H9 (cell line): ENCODE measurements at regions not wholly inside any gene's neighbourhood (a gene's known extent, or its start where the extent isn't known, plus 50 kb on each side); places are given as distances from the start of the nearest gene placed in this dataset.
A peak's percentile ranks its signal among the peaks of the same experiment; 100 is the strongest.

Source experiments
- DNase-seq: peaks from one replicate; pipeline ENCODE4 v3.0.0-alpha.2; 2017
- H2AFZ ChIP-seq: one replicate; pipeline ENCODE4 v1.6.1; 2013; ENCODE audit warnings: mild to moderate bottlenecking, low read length, control low read depth, moderate library complexity
- H2AK5ac ChIP-seq: 2 replicates; pipeline ENCODE4 v1.6.1; 2013; ENCODE audit warnings: low read length, control low read depth, mixed read lengths; ENCODE audit not compliant: insufficient read length
- H2BK120ac ChIP-seq: one replicate; pipeline ENCODE4 v1.6.1; 2013; ENCODE audit warnings: low read depth, mild to moderate bottlenecking, low read length, control low read depth, inconsistent platforms; ENCODE audit not compliant: poor library complexity, severe bottlenecking
- H2BK12ac ChIP-seq: 2 replicates; pipeline ENCODE4 v1.6.1; 2013; ENCODE audit warnings: low read length, control low read depth, mixed read lengths, low read depth; ENCODE audit not compliant: insufficient read length
- H2BK15ac ChIP-seq: 2 replicates; pipeline ENCODE4 v1.6.1; 2013; ENCODE audit warnings: low read depth, low read length, control low read depth
- H2BK20ac ChIP-seq: one replicate; pipeline ENCODE4 v1.6.1; 2013; ENCODE audit warnings: low read depth, mild to moderate bottlenecking, low read length, control low read depth, inconsistent platforms; ENCODE audit not compliant: poor library complexity, severe bottlenecking
- H2BK5ac ChIP-seq: 2 replicates; pipeline ENCODE4 v1.6.1; 2013; ENCODE audit warnings: low read length, control low read depth, mixed read lengths; ENCODE audit not compliant: insufficient read length
- H3K14ac ChIP-seq: 2 replicates; pipeline ENCODE4 v1.6.1; 2013; ENCODE audit warnings: low read length, control low read depth; ENCODE audit not compliant: insufficient read depth
- H3K18ac ChIP-seq: 2 replicates; pipeline ENCODE4 v1.6.1; 2013; ENCODE audit warnings: low read depth, mild to moderate bottlenecking, mixed read lengths, low read length, control low read depth; ENCODE audit not compliant: insufficient read length
- H3K23ac ChIP-seq: 2 replicates; pipeline ENCODE4 v1.6.1; 2013; ENCODE audit warnings: low read length, control low read depth, mixed read lengths, low read depth; ENCODE audit not compliant: insufficient read length
- H3K23me2 ChIP-seq: 2 replicates; pipeline ENCODE4 v1.6.1; 2013; ENCODE audit warnings: low read depth, mild to moderate bottlenecking, mixed read lengths, low read length, control low read depth; ENCODE audit not compliant: insufficient read length, poor library complexity, severe bottlenecking
- H3K27ac ChIP-seq: 2 replicates; pipeline ENCODE4 v1.5.1; 2013; ENCODE audit warnings: low read length, control low read depth, mixed read lengths, low read depth; ENCODE audit not compliant: insufficient read length
- H3K27me3 ChIP-seq: 2 replicates; pipeline ENCODE4 v1.6.1; 2013; ENCODE audit warnings: low read length, control low read depth, inconsistent platforms; ENCODE audit not compliant: insufficient read depth
- H3K4ac ChIP-seq: 2 replicates; pipeline ENCODE4 v1.6.1; 2013; ENCODE audit warnings: low read depth, mild to moderate bottlenecking, control low read depth, inconsistent platforms, low read length, moderate library complexity
- H3K4me1 ChIP-seq: 2 replicates; pipeline ENCODE4 v1.6.1; 2013; ENCODE audit warnings: low read length, control low read depth, inconsistent platforms; ENCODE audit not compliant: insufficient read depth
- H3K4me2 ChIP-seq: 2 replicates; pipeline ENCODE4 v1.6.1; 2013; ENCODE audit warnings: low read length, control low read depth, mixed read lengths; ENCODE audit not compliant: insufficient read length, insufficient read depth
- H3K56ac ChIP-seq: 2 replicates; pipeline ENCODE4 v1.6.1; 2013; ENCODE audit warnings: low read depth, mild to moderate bottlenecking, mixed read lengths, low read length, control low read depth; ENCODE audit not compliant: insufficient read length
- H3K79me1 ChIP-seq: 2 replicates; pipeline ENCODE4 v1.6.1; 2013; ENCODE audit warnings: low read depth, mild to moderate bottlenecking, moderate library complexity, low read length, control low read depth, inconsistent platforms; ENCODE audit not compliant: insufficient read depth, poor library complexity, severe bottlenecking
- H3K79me2 ChIP-seq: 2 replicates; pipeline ENCODE4 v1.6.1; 2013; ENCODE audit warnings: low read length, control low read depth, inconsistent platforms; ENCODE audit not compliant: insufficient read depth
- H3K9ac ChIP-seq: 2 replicates; pipeline ENCODE4 v1.6.1; 2013; ENCODE audit warnings: low read length, control low read depth, mixed read lengths; ENCODE audit not compliant: insufficient read length; ENCODE audit errors: extremely low read depth
- H3K9me3 ChIP-seq: one replicate; pipeline ENCODE4 v1.6.1; 2013; ENCODE audit warnings: low read depth, low read length, inconsistent platforms; ENCODE audit not compliant: control insufficient read depth
- H3T11ph ChIP-seq: one replicate; pipeline ENCODE4 v1.6.1; 2013; ENCODE audit warnings: mild to moderate bottlenecking, low read length, control low read depth, inconsistent platforms
- H4K20me1 ChIP-seq: one replicate; pipeline ENCODE4 v1.6.1; 2013; ENCODE audit not compliant: control insufficient read depth, insufficient read length, insufficient read depth
- H4K5ac ChIP-seq: 2 replicates; pipeline ENCODE4 v1.6.1; 2013; ENCODE audit warnings: low read depth, mild to moderate bottlenecking, mixed read lengths, low read length, control low read depth; ENCODE audit not compliant: insufficient read length
- H4K8ac ChIP-seq: replicated peaks from 2 replicates; pipeline ENCODE4 v1.6.1; 2013; ENCODE audit warnings: low read length, control low read depth, mixed read lengths, low read depth; ENCODE audit not compliant: insufficient read length
- H4K91ac ChIP-seq: 2 replicates; pipeline ENCODE4 v1.6.1; 2013; ENCODE audit warnings: low read depth, mild to moderate bottlenecking, moderate library complexity, mixed read lengths, low read length, control low read depth; ENCODE audit not compliant: insufficient read length
- H3K27ac Mint-ChIP-seq, 3 experiments: 2 replicates in 2 of 3; 3 replicates in 1 of 3; pipeline ENCODE4 v1.8.0; 2020 to 2021; ENCODE audit warnings: mixed read lengths in 3 of 3, mild to moderate bottlenecking in 1 of 3, moderate library complexity in 1 of 3
- H3K27me3 Mint-ChIP-seq: 2 replicates; pipeline ENCODE4 v1.8.0; 2021; ENCODE audit warnings: low read depth, mild to moderate bottlenecking, moderate library complexity, mixed read lengths
- H3K36me3 Mint-ChIP-seq, 3 experiments: 2 replicates in 2 of 3; 3 replicates in 1 of 3; pipeline ENCODE4 v1.8.0; 2020 to 2021; ENCODE audit warnings: low read depth in 3 of 3, mixed read lengths in 3 of 3; ENCODE audit not compliant: insufficient read depth in 1 of 3
- H3K4me1 Mint-ChIP-seq, 2 experiments: 2 replicates each; pipeline ENCODE4 v1.8.0; 2020; ENCODE audit warnings: mixed read lengths in 2 of 2
- H3K4me3 Mint-ChIP-seq, 2 experiments: 2 replicates in 1 of 2; 3 replicates in 1 of 2; pipeline ENCODE4 v1.8.0; 2020 to 2021; ENCODE audit warnings: mild to moderate bottlenecking in 2 of 2, mixed read lengths in 2 of 2, moderate library complexity in 1 of 2
- H3K9me3 Mint-ChIP-seq, 2 experiments: 2 replicates in 1 of 2; 3 replicates in 1 of 2; pipeline ENCODE4 v1.8.0; 2020; ENCODE audit warnings: mild to moderate bottlenecking in 2 of 2, mixed read lengths in 2 of 2, moderate library complexity in 1 of 2
- WGBS: extraction: QIAGEN DNeasy Blood & Tissue Kit; methylation state at CpG from one replicate; pipeline ENCODE4 v1.1.7; 2013; ENCODE audit warnings: missing lambda C conversion rate, low lambda C conversion rate, mixed read lengths; ENCODE audit not compliant: insufficient read length; ENCODE audit errors: extremely low coverage; 5-methylcytosine and 5-hydroxymethylcytosine counted together
- TF ChIP-seq, protein P1 (sequence below): fragments of 200-600 bp; sonication (generic); conservative IDR thresholded peaks from 3 replicates; pipeline ENCODE4 v1.8.0; 2021; ENCODE audit warnings: antibody characterized with exemption, mild to moderate bottlenecking

DNA sequence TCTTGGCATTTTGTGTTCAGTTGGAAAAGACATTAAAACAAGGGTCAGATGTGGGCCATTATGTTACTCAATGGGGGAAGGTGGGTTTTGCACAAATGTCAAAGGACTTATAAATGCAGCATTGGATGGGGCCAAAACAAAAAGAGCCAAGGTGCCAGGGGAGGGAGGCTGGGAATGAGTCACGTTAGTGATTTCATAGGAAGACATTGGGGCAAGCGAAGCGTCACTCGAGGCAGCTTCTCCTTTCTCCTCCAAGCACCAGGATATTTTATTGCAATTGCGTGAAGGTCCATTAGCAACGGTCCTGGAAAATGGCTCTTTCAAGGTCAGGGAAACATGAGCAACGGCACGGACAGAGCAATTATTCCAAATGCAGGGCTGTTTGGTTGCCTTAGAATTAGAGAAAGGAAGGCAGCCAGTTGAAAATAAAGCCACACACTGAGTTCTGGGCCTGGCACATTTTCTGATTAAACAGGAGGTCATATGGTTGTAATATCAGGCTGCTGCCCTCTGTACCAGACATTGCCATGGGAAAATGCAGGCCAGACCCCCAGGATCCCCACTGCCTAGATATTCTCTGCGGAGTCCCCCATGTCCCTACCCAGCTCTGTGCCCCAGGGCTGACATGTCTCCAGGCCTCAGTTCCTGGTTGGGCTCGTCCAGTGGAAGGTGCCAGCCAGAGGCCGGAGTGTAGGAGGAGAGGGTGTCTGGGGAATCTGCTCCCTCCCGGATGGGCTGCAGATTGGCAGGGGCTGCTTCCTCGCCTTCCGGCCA is 63.3 kb upstream of the NANOS1 start:
- Histone ChIP-seq H3K4me2 (no peak overlapping the region), H3K4ac (no peak overlapping the region), H3K23me2 (no peaks in the 10 kb centered on the region), H2BK12ac (no peak overlapping the region), H3K14ac (no peak overlapping the region), H4K8ac (no peak overlapping the region), H3K56ac (no peak overlapping the region), H2BK15ac (no peak overlapping the region), H3K27ac (no peak overlapping the region), H3K79me1 (no peaks in the 10 kb centered on the region), H3K9ac (no peak overlapping the region), H3K27me3 (no peaks in the 10 kb centered on the region), H3K79me2 (no peaks in the 10 kb centered on the region), H3K18ac (no peak overlapping the region), H3T11ph (no peak overlapping the region), H4K5ac (no peak overlapping the region), H3K23ac (no peak overlapping the region), H2AFZ (no peak overlapping the region), H3K4me1 (no peaks in the 10 kb centered on the region), H4K91ac (no peak overlapping the region), H4K20me1 (no peaks in the 10 kb centered on the region), H3K9me3 (no peaks in the 10 kb centered on the region), H2BK120ac (no peak overlapping the region), H2AK5ac (no peak overlapping the region), H2BK5ac (no peak overlapping the region), H2BK20ac (no peak overlapping the region)
- TF ChIP-seq, protein P1, sequence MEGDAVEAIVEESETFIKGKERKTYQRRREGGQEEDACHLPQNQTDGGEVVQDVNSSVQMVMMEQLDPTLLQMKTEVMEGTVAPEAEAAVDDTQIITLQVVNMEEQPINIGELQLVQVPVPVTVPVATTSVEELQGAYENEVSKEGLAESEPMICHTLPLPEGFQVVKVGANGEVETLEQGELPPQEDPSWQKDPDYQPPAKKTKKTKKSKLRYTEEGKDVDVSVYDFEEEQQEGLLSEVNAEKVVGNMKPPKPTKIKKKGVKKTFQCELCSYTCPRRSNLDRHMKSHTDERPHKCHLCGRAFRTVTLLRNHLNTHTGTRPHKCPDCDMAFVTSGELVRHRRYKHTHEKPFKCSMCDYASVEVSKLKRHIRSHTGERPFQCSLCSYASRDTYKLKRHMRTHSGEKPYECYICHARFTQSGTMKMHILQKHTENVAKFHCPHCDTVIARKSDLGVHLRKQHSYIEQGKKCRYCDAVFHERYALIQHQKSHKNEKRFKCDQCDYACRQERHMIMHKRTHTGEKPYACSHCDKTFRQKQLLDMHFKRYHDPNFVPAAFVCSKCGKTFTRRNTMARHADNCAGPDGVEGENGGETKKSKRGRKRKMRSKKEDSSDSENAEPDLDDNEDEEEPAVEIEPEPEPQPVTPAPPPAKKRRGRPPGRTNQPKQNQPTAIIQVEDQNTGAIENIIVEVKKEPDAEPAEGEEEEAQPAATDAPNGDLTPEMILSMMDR, result no peak
- peaks cover 1% of the 10 kb centered on the region; the same call in 1 of the 2 replicates for H3K27me3 Mint-ChIP-seq
- peak; percentile 8 for DNase-seq
- no peak overlapping the region for H3K4me3 Mint-ChIP-seq
- no peaks in the 10 kb centered on the region; a peak in 1 of 5 replicates for H3K9me3 Mint-ChIP-seq
- peak overlapping the region in 1 of 3 experiments; percentile 21; a peak in 2 of 7 replicates for H3K27ac Mint-ChIP-seq
- no peaks in the 10 kb centered on the region for H3K36me3 Mint-ChIP-seq
- peaks cover 7 to 9% of the 10 kb centered on the region in 2 experiments for H3K4me1 Mint-ChIP-seq
- WGBS, result no CpG with 5 or more reads among the region's 14 CpGs
